GM03348 (cell line): ENCODE measurements at regions not wholly inside any gene's neighbourhood (a gene's known extent, or its start where the extent isn't known, plus 50 kb on each side); places are given as distances from the start of the nearest gene placed in this dataset.

Experiments
- DNase-seq: peaks from one replicate; pipeline ENCODE4 v3.0.0; 2012; ENCODE audit warnings: low spot score

- peak; percentile 9 for DNase-seq
Measured at GRCh38 chr12:48286665-48287064, 64.1 kb downstream of the ZNF641 start.

- no peak for DNase-seq
Measured at GRCh38 chr12:48285751-48286650, 64.7 kb downstream of the ZNF641 start.

DNA sequence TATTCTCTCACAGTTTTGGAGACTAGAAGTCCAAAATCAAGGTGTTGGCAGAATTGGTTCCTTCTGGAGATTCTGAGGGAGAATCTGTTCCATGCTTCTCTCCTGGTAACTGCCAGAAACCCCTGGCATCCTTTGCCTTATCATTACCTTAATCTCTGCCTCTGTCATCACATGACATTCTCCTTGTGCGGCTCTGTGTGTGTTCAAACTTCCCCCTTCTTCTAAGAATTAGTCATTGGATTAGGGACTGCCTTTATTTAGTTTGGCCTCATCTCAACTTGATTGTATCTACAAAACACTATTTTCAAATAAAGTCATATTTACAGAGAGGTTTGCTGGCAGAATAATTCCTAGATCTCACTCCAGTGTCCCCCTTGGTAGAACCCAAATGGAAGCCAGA, 68.9 kb downstream of the ZNF641 start:
- no peak for DNase-seq

GRCh38 chr12:48280572-48280971, 70.1 kb downstream of the ZNF641 start:
- DNase-seq = no peak

DNA sequence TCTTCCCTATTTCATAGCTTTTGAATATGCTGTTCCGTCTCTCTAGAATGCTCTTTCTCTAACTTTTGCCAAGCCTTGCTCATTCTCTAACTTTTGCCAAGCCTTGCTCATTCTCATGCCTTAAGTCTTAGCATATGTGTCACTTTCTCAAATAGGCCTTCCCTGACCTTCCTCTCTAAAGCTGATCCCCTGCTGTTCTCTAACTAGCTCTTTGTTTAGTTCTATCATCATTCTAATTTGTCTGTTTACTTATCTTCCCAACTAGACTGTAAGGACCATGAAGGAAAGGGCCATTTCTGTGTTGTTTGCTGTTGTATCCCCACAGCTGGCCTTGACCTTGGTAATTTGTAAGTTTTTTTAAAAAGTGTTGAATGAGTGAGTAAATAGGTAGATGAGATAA, 71.1 kb downstream of the ZNF641 start:
- DNase-seq = no peak

DNA sequence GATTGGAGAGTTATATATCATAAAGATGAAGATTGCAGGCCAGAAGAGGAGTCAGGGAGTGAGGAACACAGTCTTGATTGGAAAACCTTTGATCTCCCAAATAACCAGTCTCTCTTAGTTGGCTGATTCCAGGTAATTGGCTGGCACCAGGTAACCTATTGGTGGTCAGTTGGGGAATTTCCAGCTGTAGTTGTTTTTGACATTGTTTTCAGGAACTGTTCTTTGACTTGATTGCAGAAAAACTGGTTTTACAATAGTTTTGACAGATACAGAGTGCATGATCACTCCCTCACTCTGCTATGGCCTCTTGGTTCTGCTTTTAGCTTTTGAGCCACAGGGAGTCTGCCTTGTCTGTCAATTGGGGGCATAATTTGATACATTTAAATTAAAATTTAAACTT, 71.6 kb downstream of the ZNF641 start:
- DNase-seq = no peak

DNA sequence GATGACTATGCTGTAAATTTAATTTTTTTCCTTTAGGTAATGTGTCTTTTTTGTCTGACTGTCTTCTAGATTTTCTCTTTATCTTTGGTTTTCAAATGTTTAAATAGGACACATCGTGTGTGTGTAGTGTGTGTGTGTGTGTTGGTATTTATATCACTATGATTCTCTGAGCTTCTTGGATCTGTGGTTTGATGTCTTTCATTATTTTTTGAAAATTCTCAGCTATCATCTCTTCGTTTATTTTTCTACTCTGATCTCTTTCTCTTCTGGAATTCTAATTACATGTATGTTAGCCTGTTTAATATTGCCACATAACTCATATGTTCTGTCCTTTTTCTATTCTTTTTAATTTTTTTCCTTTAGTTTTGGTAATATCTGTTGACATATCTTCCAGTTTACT, 73.5 kb upstream of the OR10AD1 start:
- DNase-seq = no peak

- DNase-seq = no peak
Measured at GRCh38 chr12:48266826-48267225, 63.7 kb upstream of the OR10AD1 start.

GRCh38 chr12:48265777-48266176, 62.7 kb upstream of the OR10AD1 start:
- DNase-seq = no peak

GRCh38 chr12:48263617-48264016, 60.5 kb upstream of the OR10AD1 start:
- no peak for DNase-seq

- DNase-seq = no peak
Measured at GRCh38 chr12:48261773-48262172, 58.7 kb upstream of the OR10AD1 start.
